HepG2 (cell line): ENCODE measurements at regions not wholly inside any gene's neighbourhood (a gene's known extent, or its start where the extent isn't known, plus 50 kb on each side); places are given as distances from the start of the nearest gene placed in this dataset.

Experiments used
- CTCF ChIP-seq: sonication (generic); formaldehyde crosslinking; IDR thresholded peaks from 2 replicates; pipeline ENCODE4 v1.5.0; 2020; ENCODE audit warnings: mild to moderate bottlenecking, missing genetic modification reagents, moderate library complexity
- MAFF ChIP-seq: IDR thresholded peaks from 2 replicates; pipeline ENCODE4 v1.6.1; 2011; ENCODE audit warnings: low read depth, low read length, improper control_type of control experiment
- TAF1 ChIP-seq: sonication (generic); formaldehyde crosslinking; IDR thresholded peaks from 2 replicates; pipeline ENCODE4 v1.4.0; 2020; ENCODE audit warnings: missing genetic modification reagents
- ZBTB49 ChIP-seq: sonication (generic); formaldehyde crosslinking; IDR thresholded peaks from 2 replicates; pipeline ENCODE4 v1.4.0; 2020; ENCODE audit warnings: missing genetic modification reagents, borderline replicate concordance
- ZNF484 ChIP-seq: sonication (generic); formaldehyde crosslinking; IDR thresholded peaks from 2 replicates; pipeline ENCODE4 v1.5.1; 2020; ENCODE audit warnings: mild to moderate bottlenecking, low read depth, missing genetic modification reagents, borderline replicate concordance

- TF ChIP-seq ZNF484 (no peak), ZBTB49 (no peak), CTCF (no peak), MAFF (no peak), TAF1 (CRISPR knock-in tag) (no peak)
Measured at GRCh38 chr17:70577456-70577855, 408.1 kb downstream of the KCNJ2 start.
